Common myeloid progenitor, CD34-positive (primary cell): ENCODE measurements at regions not wholly inside any gene's neighbourhood (a gene's known extent, or its start where the extent isn't known, plus 50 kb on each side); places are given as distances from the start of the nearest gene placed in this dataset.

Experiments
- CTCF ChIA-PET: fragments of 350-600 bp; sonication (Branson Sonifier 250); formaldehyde crosslinking; loops from one replicate; lab custom pipeline; 2021; ENCODE audit warnings: antibody characterized with exemption; lab: Charles Lee
- POLR2A ChIA-PET: fragments of 350-600 bp; sonication (Branson Sonifier 250); formaldehyde crosslinking; loops from one replicate; lab custom pipeline; 2021; ENCODE audit warnings: antibody characterized with exemption; lab: Charles Lee
- DNase-seq, 3 donors: peaks; one replicate each; pipeline versions ENCODE4 v3.0.0 to v3.0.0-alpha.2; 2013
- H3K27ac ChIP-seq, 2 experiments: 1 replicate in 1 of 2; 2 replicates in 1 of 2; pipeline ENCODE4 v1.7.0; 2013; ENCODE audit warnings: inconsistent platforms in 2 of 2, low read length in 2 of 2, mild to moderate bottlenecking in 2 of 2, low read depth in 1 of 2, moderate library complexity in 1 of 2; ENCODE audit not compliant: severe bottlenecking in 2 of 2, insufficient read depth in 1 of 2, poor library complexity in 1 of 2
- H3K27me3 ChIP-seq, 5 experiments: replicated peaks in 2 of 5; 1 replicate in 3 of 5; 2 replicates in 2 of 5; pipeline versions ENCODE4 v1.6.1 to v1.7.0; 2013; ENCODE audit warnings: low read length in 4 of 5, mild to moderate bottlenecking in 2 of 5, moderate library complexity in 2 of 5, inconsistent platforms in 1 of 5; ENCODE audit not compliant: insufficient read depth in 5 of 5, control insufficient read depth in 4 of 5
- H3K36me3 ChIP-seq, 4 experiments: 1 replicate in 2 of 4; 2 replicates in 2 of 4; pipeline versions ENCODE4 v1.6.1 to v1.7.0; 2013; ENCODE audit warnings: low read length in 3 of 4, control low read depth in 1 of 4, mild to moderate bottlenecking in 1 of 4; ENCODE audit not compliant: control insufficient read depth in 4 of 4, insufficient read depth in 4 of 4
- H3K4me1 ChIP-seq, 4 experiments: 1 replicate in 3 of 4; 2 replicates in 1 of 4; pipeline versions ENCODE4 v1.6.1 to v1.7.1; 2013; ENCODE audit warnings: low read length in 3 of 4, mild to moderate bottlenecking in 3 of 4, control low read depth in 1 of 4, inconsistent platforms in 1 of 4, moderate library complexity in 1 of 4; ENCODE audit not compliant: control insufficient read depth in 4 of 4, insufficient read depth in 4 of 4; ENCODE audit errors: control extremely low read depth in 1 of 4
- H3K4me3 ChIP-seq, 7 experiments: 1 replicate in 4 of 7; 2 replicates in 3 of 7; pipeline versions ENCODE4 v1.5.1 to v1.7.0; 2013; ENCODE audit warnings: mild to moderate bottlenecking in 7 of 7, low read length in 6 of 7, moderate library complexity in 6 of 7, inconsistent platforms in 2 of 7, low read depth in 2 of 7, control low read depth in 1 of 7; ENCODE audit not compliant: insufficient read depth in 4 of 7, control insufficient read depth in 1 of 7; ENCODE audit errors: extremely low read depth in 1 of 7
- H3K9me3 ChIP-seq, 5 experiments: 1 replicate in 4 of 5; 2 replicates in 1 of 5; pipeline versions ENCODE4 v1.6.1 to v1.7.1; 2013; ENCODE audit warnings: low read length in 4 of 5, mild to moderate bottlenecking in 2 of 5, inconsistent platforms in 1 of 5, low read depth in 1 of 5, moderate library complexity in 1 of 5; ENCODE audit not compliant: control insufficient read depth in 4 of 5, insufficient read depth in 2 of 5; ENCODE audit errors: control extremely low read depth in 1 of 5
- WGBS: methylation state at CpG from one replicate; pipeline ENCODE4 v1.1.5; 2013; ENCODE audit not compliant: insufficient coverage; 5-methylcytosine and 5-hydroxymethylcytosine counted together

DNA sequence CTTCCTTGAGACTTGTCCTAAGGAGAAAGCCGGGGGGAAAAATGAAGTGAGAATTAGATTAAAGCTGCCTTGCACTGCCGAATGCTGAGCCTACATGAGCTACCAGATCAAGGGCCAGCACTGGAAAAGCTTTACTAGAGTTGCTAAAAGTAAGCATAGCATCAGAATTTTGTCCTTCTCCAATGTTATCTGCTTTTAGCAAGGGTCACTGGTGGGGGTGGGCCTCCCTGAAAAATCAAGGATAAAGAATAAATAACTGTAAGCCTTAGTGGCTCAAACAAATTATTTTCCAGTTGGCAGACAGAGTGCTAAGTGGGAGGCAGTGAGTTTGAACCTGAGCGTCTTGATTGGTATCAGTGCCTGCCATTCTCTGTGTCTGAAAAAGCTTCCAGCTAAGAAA lies 310.5 kb upstream of the PITX2 start:
- DNase-seq: no peak
- Histone ChIP-seq H3K4me1 (no peaks in the 10 kb centered on the region), H3K27ac (no peak overlapping the region), H3K4me3 (no peak overlapping the region), H3K9me3 (no peaks in the 10 kb centered on the region), H3K27me3 (no peaks in the 10 kb centered on the region), H3K36me3 (no peaks in the 10 kb centered on the region)
- CTCF ChIA-PET: no interaction called here
- POLR2A ChIA-PET: no interaction called here
- WGBS: no CpG with 5 or more reads among the region's 3 CpGs

DNA sequence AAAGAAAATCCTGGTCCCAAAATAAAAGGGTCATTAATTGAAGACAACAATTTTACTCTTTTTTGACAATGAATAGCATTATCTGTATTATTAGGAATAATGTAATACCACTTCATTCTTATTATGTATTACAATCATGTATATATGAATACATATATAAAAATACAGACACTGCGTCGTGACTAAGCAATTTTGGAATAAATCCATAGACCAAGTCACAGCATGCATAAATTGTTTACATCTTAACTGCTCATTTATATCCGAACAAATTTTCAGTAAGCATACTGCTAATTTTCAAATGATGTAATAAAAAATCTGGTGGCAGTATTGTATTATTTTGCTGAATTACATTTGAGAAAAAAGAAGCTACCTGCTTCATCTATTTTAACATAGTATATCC lies 321.6 kb upstream of the PITX2 start:
- WGBS: no CpG with 5 or more reads among the region's 3 CpGs
- ChIA-PET CTCF (no interaction called here), POLR2A (no interaction called here)
- Histone ChIP-seq H3K9me3 (no peaks in the 10 kb centered on the region), H3K27ac (no peak overlapping the region), H3K4me3 (no peak overlapping the region), H3K27me3 (no peaks in the 10 kb centered on the region), H3K4me1 (no peaks in the 10 kb centered on the region), H3K36me3 (no peaks in the 10 kb centered on the region)
- no peak for DNase-seq

DNA sequence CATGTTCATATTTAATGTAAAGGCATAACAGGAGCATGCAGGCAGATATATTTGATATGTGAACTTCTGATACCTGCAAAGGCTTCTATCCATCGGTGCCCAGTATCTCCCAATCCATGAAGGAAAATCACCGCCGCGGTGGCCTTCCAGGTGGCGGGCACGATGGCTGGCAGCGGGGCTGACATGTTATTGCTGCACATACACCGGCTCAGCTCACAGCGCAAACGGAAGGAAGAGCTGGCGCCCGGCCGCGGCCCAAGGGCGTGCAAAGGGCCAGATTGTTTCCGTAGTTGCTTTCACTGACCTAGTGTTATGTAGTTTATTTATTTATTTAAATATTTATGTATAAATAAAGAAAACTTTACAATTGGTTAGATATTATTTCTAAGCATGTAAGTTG lies 322.7 kb upstream of the PITX2 start:
- WGBS: 89% methylated on average over 8 of the region's 16 CpGs
- H3K9me3 ChIP-seq: no peaks in the 10 kb centered on the region
- no peak for DNase-seq
- POLR2A ChIA-PET: no interaction called here
- no peaks in the 10 kb centered on the region for H3K36me3 ChIP-seq
- no peak overlapping the region for H3K27ac ChIP-seq
- no peak overlapping the region for H3K4me3 ChIP-seq
- CTCF ChIA-PET: no interaction called here
- no peaks in the 10 kb centered on the region for H3K27me3 ChIP-seq
- H3K4me1 ChIP-seq: no peaks in the 10 kb centered on the region

DNA sequence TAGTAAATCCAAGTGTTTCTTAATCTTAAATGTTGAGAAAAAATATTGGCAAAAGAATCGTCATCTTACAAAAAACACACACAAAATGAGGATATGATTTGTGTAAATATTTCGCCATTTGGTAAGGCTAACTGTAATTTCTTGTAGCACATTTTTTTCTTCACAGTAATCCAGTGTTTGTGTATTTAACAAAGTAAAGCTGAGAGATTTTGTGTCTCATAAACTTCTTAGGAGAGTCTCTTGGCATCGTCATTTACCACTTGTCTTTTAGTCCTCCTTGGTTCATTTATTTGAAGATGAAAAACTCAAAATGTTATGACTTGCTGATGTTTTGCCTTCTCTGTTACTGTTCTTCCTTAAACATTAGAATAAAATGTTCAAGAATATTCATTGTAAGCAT lies 326.7 kb upstream of the PITX2 start:
- Histone ChIP-seq H3K4me3 (no peak overlapping the region), H3K9me3 (no peaks in the 10 kb centered on the region), H3K27me3 (peaks cover 0 to 5% (median 0%) of the 10 kb centered on the region in 5 experiments), H3K36me3 (no peaks in the 10 kb centered on the region), H3K4me1 (no peaks in the 10 kb centered on the region), H3K27ac (no peak overlapping the region)
- ChIA-PET POLR2A (no interaction called here), CTCF (no interaction called here)
- no CpG with 5 or more reads among the region's 3 CpGs for WGBS
- no peak for DNase-seq

DNA sequence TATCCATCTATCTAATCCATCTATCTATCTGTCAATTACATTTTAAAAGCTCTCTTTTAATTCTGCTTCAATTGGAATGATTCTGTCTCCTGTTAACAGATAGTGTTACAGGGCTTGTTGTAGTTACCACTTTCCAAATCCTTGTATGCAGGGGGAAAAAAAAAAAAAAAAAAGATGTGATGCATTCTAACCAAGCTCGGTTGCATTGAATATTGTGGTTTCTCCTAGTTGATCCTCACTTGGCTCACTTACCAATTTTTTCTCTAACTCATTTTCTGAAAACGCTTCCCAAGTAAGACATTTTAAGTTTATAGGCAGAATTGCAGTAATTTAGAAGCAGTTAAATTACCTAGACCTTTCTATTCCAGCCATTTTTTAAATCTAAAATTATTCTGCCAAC lies 327.9 kb upstream of the PITX2 start:
- DNase-seq: no peak
- Histone ChIP-seq H3K27ac (no peak overlapping the region), H3K9me3 (no peaks in the 10 kb centered on the region), H3K36me3 (no peaks in the 10 kb centered on the region), H3K4me1 (no peaks in the 10 kb centered on the region), H3K27me3 (peaks cover 0 to 7% (median 0%) of the 10 kb centered on the region in 5 experiments), H3K4me3 (no peak overlapping the region)
- CTCF ChIA-PET: no interaction called here
- POLR2A ChIA-PET: no interaction called here
- no CpG with 5 or more reads among the region's 2 CpGs for WGBS

DNA sequence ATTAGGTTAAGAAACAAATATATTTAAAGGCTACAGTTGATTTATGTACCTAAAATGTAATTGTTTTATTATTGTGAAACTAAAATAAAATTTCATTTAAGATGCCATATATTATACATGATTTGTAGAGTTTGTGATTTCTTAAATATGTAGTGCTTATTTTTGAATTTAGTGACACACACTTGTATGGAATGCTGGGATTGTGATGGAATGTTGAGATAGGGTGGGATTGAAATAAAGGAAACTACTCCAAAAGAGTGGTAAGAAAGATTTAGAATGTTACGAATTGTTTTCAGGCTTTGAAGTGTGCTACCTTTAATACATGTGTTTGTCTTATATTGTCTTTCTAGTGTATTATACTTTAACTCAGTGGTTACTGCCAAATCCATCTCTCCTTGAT lies 330.3 kb upstream of the PITX2 start:
- POLR2A ChIA-PET: no interaction called here
- no peak overlapping the region for H3K27ac ChIP-seq
- H3K9me3 ChIP-seq: no peaks in the 10 kb centered on the region
- peaks cover 0 to 7% (median 0%) of the 10 kb centered on the region in 5 experiments for H3K27me3 ChIP-seq
- H3K4me3 ChIP-seq: no peak overlapping the region
- CTCF ChIA-PET: no interaction called here
- H3K4me1 ChIP-seq: no peaks in the 10 kb centered on the region
- WGBS: no CpG with 5 or more reads among the region's 1 CpG
- DNase-seq: no peak
- no peaks in the 10 kb centered on the region for H3K36me3 ChIP-seq

DNA sequence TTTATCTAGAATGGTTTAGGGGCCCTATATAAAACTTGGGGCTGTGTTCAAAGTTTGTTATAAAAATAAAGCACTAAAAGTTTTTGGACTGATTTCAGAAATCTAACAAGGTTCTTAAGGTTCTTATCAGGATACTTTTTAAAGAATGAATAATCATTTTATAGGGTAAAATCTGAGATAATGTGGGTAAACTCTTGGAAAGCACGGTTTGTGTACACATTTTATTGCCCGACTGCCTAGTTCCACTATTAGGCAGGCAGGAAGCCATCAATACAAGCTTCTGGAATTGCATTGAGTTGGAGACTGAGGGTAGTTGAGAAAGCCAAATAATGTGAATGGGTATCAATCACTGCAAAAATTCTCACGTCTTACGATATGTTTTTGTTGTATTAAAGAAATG lies 331.0 kb upstream of the PITX2 start:
- H3K4me1 ChIP-seq: no peaks in the 10 kb centered on the region
- no peak for DNase-seq
- WGBS: 60% methylated on average over 2 of the region's 4 CpGs
- ChIA-PET CTCF (no interaction called here), POLR2A (no interaction called here)
- H3K36me3 ChIP-seq: no peaks in the 10 kb centered on the region
- H3K9me3 ChIP-seq: no peaks in the 10 kb centered on the region
- H3K4me3 ChIP-seq: no peak overlapping the region
- peaks cover 0 to 7% (median 0%) of the 10 kb centered on the region in 5 experiments for H3K27me3 ChIP-seq
- no peak overlapping the region for H3K27ac ChIP-seq
